Hepatocyte (in vitro differentiated cells): ENCODE measurements at regions not wholly inside any gene's neighbourhood (a gene's known extent, or its start where the extent isn't known, plus 50 kb on each side); places are given as distances from the start of the nearest gene placed in this dataset.

Source experiments
- EZH2 ChIP-seq: fragments of 200-600 bp; sonication (generic); IDR thresholded peaks from 2 replicates; pipeline ENCODE4 v1.6.1; 2016; ENCODE audit warnings: antibody characterized with exemption, mild to moderate bottlenecking, borderline replicate concordance
- TF ChIP-seq, protein P1 (sequence below): fragments of 200-600 bp; sonication (generic); IDR thresholded peaks from 2 replicates; pipeline ENCODE4 v1.5.1; 2016; ENCODE audit warnings: antibody characterized with exemption, mild to moderate bottlenecking; ENCODE audit not compliant: poor library complexity

DNA sequence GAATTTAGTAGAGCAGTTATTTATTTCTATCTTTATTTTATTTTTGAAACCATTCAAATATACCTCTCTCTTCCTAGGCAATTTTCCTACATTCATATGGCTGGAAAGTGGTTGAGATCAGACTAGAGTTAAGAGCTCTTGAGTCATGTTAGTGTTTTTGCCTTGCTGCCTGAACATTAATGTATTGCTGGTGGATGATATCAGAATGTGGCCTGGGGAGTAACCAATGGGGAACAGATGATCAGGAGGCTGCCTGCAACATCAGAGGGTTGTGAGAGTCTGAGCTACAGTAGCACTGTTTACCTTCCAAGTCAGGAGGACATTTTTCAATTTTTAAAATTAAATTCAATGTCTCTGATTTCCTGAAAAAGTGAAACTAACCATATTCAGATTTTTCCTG, 166.3 kb upstream of the TRHDE start:
- TF ChIP-seq, protein P1, sequence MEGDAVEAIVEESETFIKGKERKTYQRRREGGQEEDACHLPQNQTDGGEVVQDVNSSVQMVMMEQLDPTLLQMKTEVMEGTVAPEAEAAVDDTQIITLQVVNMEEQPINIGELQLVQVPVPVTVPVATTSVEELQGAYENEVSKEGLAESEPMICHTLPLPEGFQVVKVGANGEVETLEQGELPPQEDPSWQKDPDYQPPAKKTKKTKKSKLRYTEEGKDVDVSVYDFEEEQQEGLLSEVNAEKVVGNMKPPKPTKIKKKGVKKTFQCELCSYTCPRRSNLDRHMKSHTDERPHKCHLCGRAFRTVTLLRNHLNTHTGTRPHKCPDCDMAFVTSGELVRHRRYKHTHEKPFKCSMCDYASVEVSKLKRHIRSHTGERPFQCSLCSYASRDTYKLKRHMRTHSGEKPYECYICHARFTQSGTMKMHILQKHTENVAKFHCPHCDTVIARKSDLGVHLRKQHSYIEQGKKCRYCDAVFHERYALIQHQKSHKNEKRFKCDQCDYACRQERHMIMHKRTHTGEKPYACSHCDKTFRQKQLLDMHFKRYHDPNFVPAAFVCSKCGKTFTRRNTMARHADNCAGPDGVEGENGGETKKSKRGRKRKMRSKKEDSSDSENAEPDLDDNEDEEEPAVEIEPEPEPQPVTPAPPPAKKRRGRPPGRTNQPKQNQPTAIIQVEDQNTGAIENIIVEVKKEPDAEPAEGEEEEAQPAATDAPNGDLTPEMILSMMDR, result no peak
- TF ChIP-seq EZH2, result no peak
